ENCODE measurements at regions not wholly inside any gene's neighbourhood (a gene's known extent, or its start where the extent isn't known, plus 50 kb on each side); places are given as distances from the start of the nearest gene placed in this dataset.

DNA sequence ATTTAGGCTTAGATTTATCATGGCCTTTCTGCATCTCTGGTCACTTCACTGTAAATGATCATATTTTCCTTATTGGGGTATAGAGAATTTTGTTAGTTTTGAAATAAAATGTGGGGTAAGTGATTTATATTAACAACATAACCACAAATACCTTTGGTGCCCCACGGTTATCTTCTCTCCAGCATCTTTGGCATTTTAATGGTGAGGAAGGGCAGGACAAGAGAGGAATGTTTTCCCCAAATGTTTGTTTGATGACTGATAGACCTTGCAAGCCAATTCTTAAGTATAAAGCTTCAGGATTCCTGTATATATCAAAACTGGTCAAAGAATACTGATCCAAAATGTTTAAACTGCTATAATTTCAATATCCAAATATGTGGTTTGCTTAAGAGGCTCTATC, 171.6 kb upstream of the SMLR1 start:
- TF ChIP-seq, protein P1, sequence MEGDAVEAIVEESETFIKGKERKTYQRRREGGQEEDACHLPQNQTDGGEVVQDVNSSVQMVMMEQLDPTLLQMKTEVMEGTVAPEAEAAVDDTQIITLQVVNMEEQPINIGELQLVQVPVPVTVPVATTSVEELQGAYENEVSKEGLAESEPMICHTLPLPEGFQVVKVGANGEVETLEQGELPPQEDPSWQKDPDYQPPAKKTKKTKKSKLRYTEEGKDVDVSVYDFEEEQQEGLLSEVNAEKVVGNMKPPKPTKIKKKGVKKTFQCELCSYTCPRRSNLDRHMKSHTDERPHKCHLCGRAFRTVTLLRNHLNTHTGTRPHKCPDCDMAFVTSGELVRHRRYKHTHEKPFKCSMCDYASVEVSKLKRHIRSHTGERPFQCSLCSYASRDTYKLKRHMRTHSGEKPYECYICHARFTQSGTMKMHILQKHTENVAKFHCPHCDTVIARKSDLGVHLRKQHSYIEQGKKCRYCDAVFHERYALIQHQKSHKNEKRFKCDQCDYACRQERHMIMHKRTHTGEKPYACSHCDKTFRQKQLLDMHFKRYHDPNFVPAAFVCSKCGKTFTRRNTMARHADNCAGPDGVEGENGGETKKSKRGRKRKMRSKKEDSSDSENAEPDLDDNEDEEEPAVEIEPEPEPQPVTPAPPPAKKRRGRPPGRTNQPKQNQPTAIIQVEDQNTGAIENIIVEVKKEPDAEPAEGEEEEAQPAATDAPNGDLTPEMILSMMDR (conservative IDR thresholded peaks at IDR 0.05) = no peak
- no peak for TF ChIP-seq EZH2 (IDR thresholded peaks at IDR 0.05; ENCODE audit: low read depth)

Measured in PC-9 (cell line).